H9 (cell line): ENCODE measurements at regions not wholly inside any gene's neighbourhood (a gene's known extent, or its start where the extent isn't known, plus 50 kb on each side); places are given as distances from the start of the nearest gene placed in this dataset.

Experiments used
- DNase-seq: peaks from one replicate; pipeline ENCODE4 v3.0.0-alpha.2; 2017
- H2AFZ ChIP-seq: one replicate; pipeline ENCODE4 v1.6.1; 2013; ENCODE audit warnings: mild to moderate bottlenecking, low read length, control low read depth, moderate library complexity
- H2AK5ac ChIP-seq: 2 replicates; pipeline ENCODE4 v1.6.1; 2013; ENCODE audit warnings: low read length, control low read depth, mixed read lengths; ENCODE audit not compliant: insufficient read length
- H2BK120ac ChIP-seq: one replicate; pipeline ENCODE4 v1.6.1; 2013; ENCODE audit warnings: low read depth, mild to moderate bottlenecking, low read length, control low read depth, inconsistent platforms; ENCODE audit not compliant: poor library complexity, severe bottlenecking
- H2BK12ac ChIP-seq: 2 replicates; pipeline ENCODE4 v1.6.1; 2013; ENCODE audit warnings: low read length, control low read depth, mixed read lengths, low read depth; ENCODE audit not compliant: insufficient read length
- H2BK15ac ChIP-seq: 2 replicates; pipeline ENCODE4 v1.6.1; 2013; ENCODE audit warnings: low read depth, low read length, control low read depth
- H2BK20ac ChIP-seq: one replicate; pipeline ENCODE4 v1.6.1; 2013; ENCODE audit warnings: low read depth, mild to moderate bottlenecking, low read length, control low read depth, inconsistent platforms; ENCODE audit not compliant: poor library complexity, severe bottlenecking
- H2BK5ac ChIP-seq: 2 replicates; pipeline ENCODE4 v1.6.1; 2013; ENCODE audit warnings: low read length, control low read depth, mixed read lengths; ENCODE audit not compliant: insufficient read length
- H3K14ac ChIP-seq: 2 replicates; pipeline ENCODE4 v1.6.1; 2013; ENCODE audit warnings: low read length, control low read depth; ENCODE audit not compliant: insufficient read depth
- H3K18ac ChIP-seq: 2 replicates; pipeline ENCODE4 v1.6.1; 2013; ENCODE audit warnings: low read depth, mild to moderate bottlenecking, mixed read lengths, low read length, control low read depth; ENCODE audit not compliant: insufficient read length
- H3K23ac ChIP-seq: 2 replicates; pipeline ENCODE4 v1.6.1; 2013; ENCODE audit warnings: low read length, control low read depth, mixed read lengths, low read depth; ENCODE audit not compliant: insufficient read length
- H3K23me2 ChIP-seq: 2 replicates; pipeline ENCODE4 v1.6.1; 2013; ENCODE audit warnings: low read depth, mild to moderate bottlenecking, mixed read lengths, low read length, control low read depth; ENCODE audit not compliant: insufficient read length, poor library complexity, severe bottlenecking
- H3K27ac ChIP-seq: 2 replicates; pipeline ENCODE4 v1.5.1; 2013; ENCODE audit warnings: low read length, control low read depth, mixed read lengths, low read depth; ENCODE audit not compliant: insufficient read length
- H3K27me3 ChIP-seq: 2 replicates; pipeline ENCODE4 v1.6.1; 2013; ENCODE audit warnings: low read length, control low read depth, inconsistent platforms; ENCODE audit not compliant: insufficient read depth
- H3K4ac ChIP-seq: 2 replicates; pipeline ENCODE4 v1.6.1; 2013; ENCODE audit warnings: low read depth, mild to moderate bottlenecking, control low read depth, inconsistent platforms, low read length, moderate library complexity
- H3K4me1 ChIP-seq: 2 replicates; pipeline ENCODE4 v1.6.1; 2013; ENCODE audit warnings: low read length, control low read depth, inconsistent platforms; ENCODE audit not compliant: insufficient read depth
- H3K4me2 ChIP-seq: 2 replicates; pipeline ENCODE4 v1.6.1; 2013; ENCODE audit warnings: low read length, control low read depth, mixed read lengths; ENCODE audit not compliant: insufficient read length, insufficient read depth
- H3K56ac ChIP-seq: 2 replicates; pipeline ENCODE4 v1.6.1; 2013; ENCODE audit warnings: low read depth, mild to moderate bottlenecking, mixed read lengths, low read length, control low read depth; ENCODE audit not compliant: insufficient read length
- H3K79me1 ChIP-seq: 2 replicates; pipeline ENCODE4 v1.6.1; 2013; ENCODE audit warnings: low read depth, mild to moderate bottlenecking, moderate library complexity, low read length, control low read depth, inconsistent platforms; ENCODE audit not compliant: insufficient read depth, poor library complexity, severe bottlenecking
- H3K79me2 ChIP-seq: 2 replicates; pipeline ENCODE4 v1.6.1; 2013; ENCODE audit warnings: low read length, control low read depth, inconsistent platforms; ENCODE audit not compliant: insufficient read depth
- H3K9ac ChIP-seq: 2 replicates; pipeline ENCODE4 v1.6.1; 2013; ENCODE audit warnings: low read length, control low read depth, mixed read lengths; ENCODE audit not compliant: insufficient read length; ENCODE audit errors: extremely low read depth
- H3K9me3 ChIP-seq: one replicate; pipeline ENCODE4 v1.6.1; 2013; ENCODE audit warnings: low read depth, low read length, inconsistent platforms; ENCODE audit not compliant: control insufficient read depth
- H3T11ph ChIP-seq: one replicate; pipeline ENCODE4 v1.6.1; 2013; ENCODE audit warnings: mild to moderate bottlenecking, low read length, control low read depth, inconsistent platforms
- H4K20me1 ChIP-seq: one replicate; pipeline ENCODE4 v1.6.1; 2013; ENCODE audit not compliant: control insufficient read depth, insufficient read length, insufficient read depth
- H4K5ac ChIP-seq: 2 replicates; pipeline ENCODE4 v1.6.1; 2013; ENCODE audit warnings: low read depth, mild to moderate bottlenecking, mixed read lengths, low read length, control low read depth; ENCODE audit not compliant: insufficient read length
- H4K8ac ChIP-seq: replicated peaks from 2 replicates; pipeline ENCODE4 v1.6.1; 2013; ENCODE audit warnings: low read length, control low read depth, mixed read lengths, low read depth; ENCODE audit not compliant: insufficient read length
- H4K91ac ChIP-seq: 2 replicates; pipeline ENCODE4 v1.6.1; 2013; ENCODE audit warnings: low read depth, mild to moderate bottlenecking, moderate library complexity, mixed read lengths, low read length, control low read depth; ENCODE audit not compliant: insufficient read length
- H3K27ac Mint-ChIP-seq, 3 experiments: 2 replicates in 2 of 3; 3 replicates in 1 of 3; pipeline ENCODE4 v1.8.0; 2020 to 2021; ENCODE audit warnings: mixed read lengths in 3 of 3, mild to moderate bottlenecking in 1 of 3, moderate library complexity in 1 of 3
- H3K27me3 Mint-ChIP-seq: 2 replicates; pipeline ENCODE4 v1.8.0; 2021; ENCODE audit warnings: low read depth, mild to moderate bottlenecking, moderate library complexity, mixed read lengths
- H3K36me3 Mint-ChIP-seq, 3 experiments: 2 replicates in 2 of 3; 3 replicates in 1 of 3; pipeline ENCODE4 v1.8.0; 2020 to 2021; ENCODE audit warnings: low read depth in 3 of 3, mixed read lengths in 3 of 3; ENCODE audit not compliant: insufficient read depth in 1 of 3
- H3K4me1 Mint-ChIP-seq, 2 experiments: 2 replicates each; pipeline ENCODE4 v1.8.0; 2020; ENCODE audit warnings: mixed read lengths in 2 of 2
- H3K4me3 Mint-ChIP-seq, 2 experiments: 2 replicates in 1 of 2; 3 replicates in 1 of 2; pipeline ENCODE4 v1.8.0; 2020 to 2021; ENCODE audit warnings: mild to moderate bottlenecking in 2 of 2, mixed read lengths in 2 of 2, moderate library complexity in 1 of 2
- H3K9me3 Mint-ChIP-seq, 2 experiments: 2 replicates in 1 of 2; 3 replicates in 1 of 2; pipeline ENCODE4 v1.8.0; 2020; ENCODE audit warnings: mild to moderate bottlenecking in 2 of 2, mixed read lengths in 2 of 2, moderate library complexity in 1 of 2
- WGBS: extraction: QIAGEN DNeasy Blood & Tissue Kit; methylation state at CpG from one replicate; pipeline ENCODE4 v1.1.7; 2013; ENCODE audit warnings: missing lambda C conversion rate, low lambda C conversion rate, mixed read lengths; ENCODE audit not compliant: insufficient read length; ENCODE audit errors: extremely low coverage; 5-methylcytosine and 5-hydroxymethylcytosine counted together
- TF ChIP-seq, protein P1 (sequence below): fragments of 200-600 bp; sonication (generic); conservative IDR thresholded peaks from 3 replicates; pipeline ENCODE4 v1.8.0; 2021; ENCODE audit warnings: antibody characterized with exemption, mild to moderate bottlenecking

DNA sequence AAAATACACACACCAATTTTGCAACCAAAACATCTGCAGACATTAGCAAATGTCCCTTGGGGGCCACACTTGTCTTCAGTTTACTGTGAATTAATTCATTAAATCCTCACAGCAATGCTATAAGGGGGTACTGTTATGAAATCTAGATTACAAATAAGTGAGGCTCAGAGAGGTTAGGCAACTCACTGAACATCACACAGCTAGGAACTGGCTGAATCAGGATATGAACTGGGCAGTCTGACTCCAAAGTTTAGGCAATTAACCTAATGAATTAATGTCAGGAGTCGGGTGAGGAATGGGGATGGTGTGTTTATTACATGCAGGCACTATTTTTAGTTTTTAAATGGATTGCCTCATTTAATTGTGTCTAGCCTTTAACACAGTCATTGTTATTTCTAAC, 305.7 kb upstream of the XYLT1 start:
- Mint-ChIP-seq H3K27ac (no peak overlapping the region), H3K4me1 (peaks cover 14 to 16% of the 10 kb centered on the region in 2 experiments), H3K4me3 (no peak overlapping the region), H3K9me3 (no peaks in the 10 kb centered on the region), H3K27me3 (no peaks in the 10 kb centered on the region), H3K36me3 (no peaks in the 10 kb centered on the region)
- no peaks in the 10 kb centered on the region for H3K79me2 ChIP-seq
- no peak overlapping the region for H2BK20ac ChIP-seq
- H4K5ac ChIP-seq, result no peak overlapping the region
- H3K18ac ChIP-seq, result no peak overlapping the region
- TF ChIP-seq, protein P1, sequence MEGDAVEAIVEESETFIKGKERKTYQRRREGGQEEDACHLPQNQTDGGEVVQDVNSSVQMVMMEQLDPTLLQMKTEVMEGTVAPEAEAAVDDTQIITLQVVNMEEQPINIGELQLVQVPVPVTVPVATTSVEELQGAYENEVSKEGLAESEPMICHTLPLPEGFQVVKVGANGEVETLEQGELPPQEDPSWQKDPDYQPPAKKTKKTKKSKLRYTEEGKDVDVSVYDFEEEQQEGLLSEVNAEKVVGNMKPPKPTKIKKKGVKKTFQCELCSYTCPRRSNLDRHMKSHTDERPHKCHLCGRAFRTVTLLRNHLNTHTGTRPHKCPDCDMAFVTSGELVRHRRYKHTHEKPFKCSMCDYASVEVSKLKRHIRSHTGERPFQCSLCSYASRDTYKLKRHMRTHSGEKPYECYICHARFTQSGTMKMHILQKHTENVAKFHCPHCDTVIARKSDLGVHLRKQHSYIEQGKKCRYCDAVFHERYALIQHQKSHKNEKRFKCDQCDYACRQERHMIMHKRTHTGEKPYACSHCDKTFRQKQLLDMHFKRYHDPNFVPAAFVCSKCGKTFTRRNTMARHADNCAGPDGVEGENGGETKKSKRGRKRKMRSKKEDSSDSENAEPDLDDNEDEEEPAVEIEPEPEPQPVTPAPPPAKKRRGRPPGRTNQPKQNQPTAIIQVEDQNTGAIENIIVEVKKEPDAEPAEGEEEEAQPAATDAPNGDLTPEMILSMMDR, result no peak
- H3K14ac ChIP-seq, result no peak overlapping the region
- no peak overlapping the region for H4K91ac ChIP-seq
- H3K23ac ChIP-seq, result no peak overlapping the region
- H3T11ph ChIP-seq, result no peak overlapping the region
- no peaks in the 10 kb centered on the region for H3K9me3 ChIP-seq
- H3K56ac ChIP-seq, result no peak overlapping the region
- no peak overlapping the region for H2BK120ac ChIP-seq
- H4K8ac ChIP-seq, result no peak overlapping the region
- no peaks in the 10 kb centered on the region for H3K23me2 ChIP-seq
- H2AFZ ChIP-seq, result no peak overlapping the region
- no peak overlapping the region for H2BK5ac ChIP-seq
- no peaks in the 10 kb centered on the region for H4K20me1 ChIP-seq
- no peak overlapping the region for H3K4me2 ChIP-seq
- no peak for DNase-seq
- no peak overlapping the region for H3K9ac ChIP-seq
- H2BK15ac ChIP-seq, result no peak overlapping the region
- no peaks in the 10 kb centered on the region for H3K27me3 ChIP-seq
- WGBS, result no CpG with 5 or more reads among the region's 1 CpG
- H2AK5ac ChIP-seq, result no peak overlapping the region
- H3K4ac ChIP-seq, result no peak overlapping the region
- H3K79me1 ChIP-seq, result no peaks in the 10 kb centered on the region
- no peak overlapping the region for H2BK12ac ChIP-seq
- no peak overlapping the region for H3K27ac ChIP-seq
- peaks cover 3% of the 10 kb centered on the region; the same call in 1 of the 2 replicates for H3K4me1 ChIP-seq
